ENCODE measurements at regions not wholly inside any gene's neighbourhood (a gene's known extent, or its start where the extent isn't known, plus 50 kb on each side); places are given as distances from the start of the nearest gene placed in this dataset.

GRCh38 chr13:64057372-64058020, 2641.8 kb upstream of the PCDH20 start:
- TF ChIP-seq, protein P1, sequence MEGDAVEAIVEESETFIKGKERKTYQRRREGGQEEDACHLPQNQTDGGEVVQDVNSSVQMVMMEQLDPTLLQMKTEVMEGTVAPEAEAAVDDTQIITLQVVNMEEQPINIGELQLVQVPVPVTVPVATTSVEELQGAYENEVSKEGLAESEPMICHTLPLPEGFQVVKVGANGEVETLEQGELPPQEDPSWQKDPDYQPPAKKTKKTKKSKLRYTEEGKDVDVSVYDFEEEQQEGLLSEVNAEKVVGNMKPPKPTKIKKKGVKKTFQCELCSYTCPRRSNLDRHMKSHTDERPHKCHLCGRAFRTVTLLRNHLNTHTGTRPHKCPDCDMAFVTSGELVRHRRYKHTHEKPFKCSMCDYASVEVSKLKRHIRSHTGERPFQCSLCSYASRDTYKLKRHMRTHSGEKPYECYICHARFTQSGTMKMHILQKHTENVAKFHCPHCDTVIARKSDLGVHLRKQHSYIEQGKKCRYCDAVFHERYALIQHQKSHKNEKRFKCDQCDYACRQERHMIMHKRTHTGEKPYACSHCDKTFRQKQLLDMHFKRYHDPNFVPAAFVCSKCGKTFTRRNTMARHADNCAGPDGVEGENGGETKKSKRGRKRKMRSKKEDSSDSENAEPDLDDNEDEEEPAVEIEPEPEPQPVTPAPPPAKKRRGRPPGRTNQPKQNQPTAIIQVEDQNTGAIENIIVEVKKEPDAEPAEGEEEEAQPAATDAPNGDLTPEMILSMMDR (IDR thresholded peaks at IDR 0.05): no peak
- ATAC-seq (ENCODE audit: low FRiP score): no peak
- DNase-seq (ENCODE audit: low spot score): no peak

- TF ChIP-seq, protein P1 (IDR thresholded peaks at IDR 0.05): no peak
- ATAC-seq (ENCODE audit: low FRiP score) (no peak), DNase-seq (ENCODE audit: low spot score) (no peak)
Measured at GRCh38 chr13:64054321-64054720, 2638.7 kb upstream of the PCDH20 start.

- ATAC-seq (ENCODE audit: low FRiP score): no peak
- TF ChIP-seq, protein P1 (IDR thresholded peaks at IDR 0.05): no peak
- no peak for DNase-seq (ENCODE audit: low spot score)
Measured at GRCh38 chr13:64052521-64052920, 2636.9 kb upstream of the PCDH20 start.

DNA sequence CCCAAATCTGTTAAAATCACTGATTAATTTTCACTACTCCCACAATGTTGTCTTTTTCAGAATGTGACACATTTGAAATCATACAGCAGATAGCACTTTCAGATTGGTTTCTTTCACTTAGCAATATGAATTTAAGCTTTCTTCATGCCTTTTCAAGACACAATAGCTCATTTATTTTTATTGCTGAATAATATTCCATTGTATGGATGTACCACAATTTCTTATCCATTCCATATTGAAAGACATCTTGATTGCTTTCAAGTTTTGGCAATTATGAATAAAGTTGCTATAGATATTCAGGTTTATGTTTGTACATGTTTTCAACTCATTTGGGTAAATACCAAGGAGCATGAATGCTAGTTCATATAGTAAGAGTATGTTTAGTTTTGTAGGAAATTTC, 2635.6 kb upstream of the PCDH20 start:
- ATAC-seq (ENCODE audit: low FRiP score) (no peak), DNase-seq (ENCODE audit: low spot score) (no peak)
- TF ChIP-seq, protein P1 (IDR thresholded peaks at IDR 0.05): no peak

DNA sequence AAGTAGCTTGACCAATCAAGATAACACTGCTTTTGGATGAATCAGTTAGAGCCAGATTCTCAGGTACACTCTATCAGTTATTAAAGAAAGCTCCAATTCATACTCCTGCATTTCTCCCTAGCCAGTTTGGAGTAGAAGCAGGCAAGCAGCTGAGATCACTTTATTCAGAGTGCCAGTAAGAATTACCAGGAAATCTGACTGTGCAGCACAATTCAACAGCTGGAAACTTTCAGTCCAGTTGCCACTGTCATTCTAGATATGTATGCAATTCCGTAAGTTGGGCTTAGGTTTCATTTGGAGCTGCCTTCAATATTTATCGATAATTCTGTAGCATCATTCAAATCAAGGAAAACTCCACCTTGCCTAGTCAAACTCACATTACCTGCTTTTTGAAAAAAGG, 2625.6 kb upstream of the PCDH20 start:
- TF ChIP-seq, protein P1 (IDR thresholded peaks at IDR 0.05): no peak
- no peak for ATAC-seq (ENCODE audit: low FRiP score)
- DNase-seq (ENCODE audit: low spot score): no peak

DNA sequence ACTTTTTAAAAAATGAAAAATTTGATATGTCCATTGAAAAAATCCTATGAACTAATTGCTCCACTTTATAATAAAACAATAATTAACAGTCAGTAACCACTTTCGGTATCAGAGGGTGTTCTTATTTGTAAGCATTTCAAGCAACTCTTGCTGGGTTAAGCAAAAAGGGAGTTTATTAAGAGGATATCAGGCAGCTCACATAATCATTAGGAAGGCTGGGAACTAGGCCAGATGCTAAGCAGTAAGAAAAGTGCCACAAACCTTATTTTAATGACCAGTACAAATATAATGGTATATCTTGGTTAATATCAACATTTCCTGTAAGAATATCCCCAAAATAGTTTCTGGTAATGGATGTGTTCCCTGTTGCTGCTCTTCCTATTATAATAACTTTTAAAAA, 2618.3 kb upstream of the PCDH20 start:
- DNase-seq (ENCODE audit: low spot score) (no peak), ATAC-seq (ENCODE audit: low FRiP score) (no peak)
- TF ChIP-seq, protein P1 (IDR thresholded peaks at IDR 0.05): no peak

DNA sequence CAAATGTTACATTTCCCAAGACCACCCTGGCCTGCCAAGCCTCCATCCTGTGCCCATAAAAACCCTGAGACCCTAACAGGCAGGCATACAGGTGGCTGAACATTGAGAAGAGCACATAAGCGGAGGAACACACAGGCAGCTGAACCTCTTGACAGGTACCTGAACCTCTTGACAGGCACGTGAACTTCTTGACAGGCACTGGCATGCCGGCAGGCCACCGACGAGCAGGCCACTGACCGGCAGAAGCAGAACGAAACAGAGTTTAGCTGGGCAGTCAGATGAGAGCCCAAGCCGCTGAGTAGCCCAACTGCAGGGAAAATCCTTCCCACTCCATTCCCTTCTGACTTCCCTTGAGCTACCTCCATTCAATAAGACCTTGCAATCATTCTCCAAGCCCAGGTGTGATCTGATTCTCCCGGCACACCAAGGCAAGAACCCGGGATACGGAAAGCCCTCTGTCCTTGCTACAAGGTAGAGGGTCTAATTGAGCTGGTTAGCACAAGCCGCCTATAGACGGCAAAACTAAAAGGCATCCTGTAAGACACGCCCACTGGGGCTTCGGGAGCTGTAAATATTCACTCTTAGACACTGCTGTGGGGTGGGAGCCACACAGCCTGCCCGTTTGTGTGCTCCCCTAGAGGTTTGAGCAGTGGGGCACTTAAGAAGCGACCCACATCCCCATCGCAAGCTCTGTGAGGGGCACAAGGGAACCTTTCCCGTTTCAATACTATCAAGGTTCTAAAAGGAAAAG, 2613.9 kb upstream of the PCDH20 start:
- TF ChIP-seq, protein P1 (IDR thresholded peaks at IDR 0.05): no peak
- no peak for ATAC-seq (ENCODE audit: low FRiP score)
- no peak for DNase-seq (ENCODE audit: low spot score)

Measured in omental fat pad (tissue), 3 donors.